Stimulated activated CD4-positive, alpha-beta T cell treated with anti-CD3 and anti-CD28 coated beads, Interleukin-15, amount 100 ng/mL, for 24 hours (primary cell): ENCODE measurements at regions not wholly inside any gene's neighbourhood (a gene's known extent, or its start where the extent isn't known, plus 50 kb on each side); places are given as distances from the start of the nearest gene placed in this dataset.

Source experiments
- DNase-seq: peaks from one replicate; pipeline ENCODE4 v3.0.0-alpha.2; 2020

DNA sequence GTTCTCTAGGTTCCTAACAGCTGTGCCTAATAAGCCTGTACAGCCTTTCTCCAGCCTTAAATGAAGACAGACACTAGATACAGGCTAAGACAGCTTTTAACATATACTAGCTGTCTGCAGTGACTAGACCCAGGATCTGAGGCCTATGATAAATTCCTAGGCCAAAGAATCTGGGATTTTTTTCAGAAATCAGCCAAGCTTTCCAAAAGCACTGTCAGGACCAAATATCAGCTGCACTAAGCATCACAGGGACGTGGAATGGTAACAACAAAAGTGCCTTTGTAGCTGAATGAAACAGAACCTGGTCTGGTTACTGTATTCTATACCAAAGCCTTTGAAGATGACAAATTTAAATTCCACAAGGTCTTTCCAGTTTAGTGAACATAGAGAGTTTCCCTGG, 77.9 kb upstream of the DOCK9 start:
- no peak for DNase-seq

DNA sequence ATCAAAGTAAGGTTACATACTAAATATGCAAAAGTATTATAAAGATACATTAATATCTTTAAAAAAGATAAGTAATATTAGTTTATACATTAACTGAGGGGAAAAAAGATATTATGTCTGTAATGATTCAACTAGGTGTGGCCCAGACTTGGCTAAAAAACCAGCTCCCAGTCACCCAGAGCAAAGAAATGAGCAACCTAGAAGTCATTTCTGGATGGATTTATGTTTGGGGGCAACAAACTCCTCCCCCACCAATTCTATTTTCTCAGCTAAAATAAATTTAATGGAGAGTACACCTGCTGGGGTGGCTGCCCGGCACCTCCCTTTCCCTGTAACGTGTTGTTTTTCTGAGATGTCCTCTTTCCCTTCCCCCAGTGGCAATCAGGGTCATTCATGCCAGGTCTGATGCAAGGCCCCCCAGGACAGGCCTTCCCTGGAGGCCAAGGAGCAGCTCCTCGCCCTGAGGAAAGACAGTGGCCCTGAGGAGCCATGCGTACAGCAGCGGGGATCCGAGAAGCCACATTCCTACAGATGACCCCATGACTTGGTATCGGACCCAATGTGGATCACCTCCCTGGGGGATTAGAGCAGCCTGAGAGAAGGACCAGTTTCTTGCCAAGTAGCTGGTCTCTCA, 78.6 kb upstream of the DOCK9 start:
- DNase-seq: no peak

DNA sequence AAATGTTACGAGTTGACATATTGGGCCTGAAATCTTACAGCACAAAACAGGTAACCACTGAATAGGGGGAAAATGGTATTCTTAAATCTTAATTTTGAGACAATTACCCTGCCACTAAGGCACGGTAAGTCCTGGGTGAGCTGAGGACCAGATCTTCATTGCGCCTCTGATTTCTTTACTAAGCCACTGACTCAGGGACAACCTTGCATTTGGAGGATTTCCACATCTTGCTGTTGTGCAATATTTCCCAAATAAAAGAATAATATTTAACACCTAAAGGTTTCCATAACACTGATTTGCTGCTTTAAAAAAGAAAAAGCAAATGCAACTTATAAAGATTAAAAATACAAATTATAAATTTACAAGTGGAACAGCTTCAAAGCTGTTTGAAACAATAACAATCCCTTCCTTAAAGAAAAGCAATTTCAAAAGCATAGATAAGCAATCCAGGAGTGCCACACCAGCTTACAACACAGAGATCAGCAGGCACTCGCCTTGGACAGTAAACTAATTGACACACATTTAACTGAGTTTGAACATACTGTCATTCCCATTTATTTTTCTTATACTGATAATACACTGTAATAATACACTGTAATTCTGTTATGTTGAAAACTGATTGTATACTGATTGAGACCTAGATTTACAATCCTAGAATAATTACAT, 79.6 kb upstream of the DOCK9 start:
- DNase-seq: no peak

DNA sequence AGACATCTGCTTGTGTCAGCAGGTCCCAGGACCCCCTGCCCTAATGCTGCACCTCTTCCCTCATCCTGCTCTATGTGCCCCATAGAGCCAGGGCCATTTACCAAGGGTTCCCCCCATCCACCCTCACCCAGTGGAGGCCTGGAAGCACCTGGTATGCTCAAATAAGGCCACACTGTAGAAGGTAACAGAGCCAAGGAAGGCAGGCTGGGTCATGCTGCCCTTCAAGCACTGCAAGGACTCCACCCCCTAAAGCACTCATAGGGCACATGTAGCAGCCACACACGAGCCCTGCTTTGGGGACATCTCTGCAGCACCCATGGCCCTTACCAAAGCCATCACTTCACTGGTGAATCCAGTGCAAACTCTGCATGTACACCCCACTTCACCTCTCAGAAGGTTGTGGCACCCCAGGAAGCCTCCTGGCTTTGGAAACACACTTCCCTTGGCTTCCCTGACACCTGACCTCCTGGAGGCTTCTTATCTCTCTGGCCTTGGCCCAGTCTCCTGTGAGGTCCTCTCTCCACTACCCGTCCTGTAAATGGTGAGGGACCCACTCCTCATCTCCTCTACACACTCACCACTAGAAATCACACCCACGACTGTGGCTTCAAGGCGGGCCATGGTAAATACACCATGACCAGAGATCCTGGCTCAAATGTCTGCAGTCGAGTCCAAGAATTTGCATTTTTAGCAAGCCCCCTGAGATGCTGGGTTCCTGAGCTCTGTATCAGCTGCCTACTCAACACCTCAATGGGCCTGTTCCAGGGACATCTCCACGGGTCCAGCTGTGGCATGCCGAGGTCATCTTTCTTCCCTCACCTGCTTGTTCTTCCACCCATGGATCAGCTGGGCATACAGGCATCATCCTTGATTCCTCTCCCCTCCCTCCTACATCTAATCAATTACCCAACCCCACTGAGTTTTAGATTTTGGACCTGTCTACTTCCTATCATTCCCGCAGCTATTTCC, 80.9 kb upstream of the DOCK9 start:
- no peak for DNase-seq

- no peak for DNase-seq
Observed at GRCh38 chr13:99059498-99060075, 81.7 kb upstream of the DOCK9 start.

DNA sequence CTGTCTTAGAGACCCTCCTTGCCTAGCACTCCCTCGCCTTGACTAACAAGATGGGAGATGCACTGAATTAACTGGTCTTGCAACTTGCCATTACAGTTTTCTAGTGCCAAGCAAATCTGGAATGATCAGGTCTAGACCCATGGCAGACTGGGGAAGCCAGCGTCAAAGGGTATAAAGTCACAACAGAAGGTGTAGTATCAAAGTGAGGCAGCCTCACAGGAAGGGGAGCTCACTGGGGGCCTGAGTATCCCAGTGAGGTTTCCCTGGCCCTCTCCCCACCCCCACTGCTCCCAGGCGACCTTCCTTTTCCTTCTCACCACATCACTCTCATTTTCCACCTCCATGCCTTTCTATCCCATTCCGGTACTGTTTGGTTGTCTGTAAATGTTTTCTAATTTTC, 83.5 kb upstream of the DOCK9 start:
- no peak for DNase-seq

GRCh38 chr13:99062593-99062992, 84.7 kb upstream of the DOCK9 start:
- no peak for DNase-seq

DNA sequence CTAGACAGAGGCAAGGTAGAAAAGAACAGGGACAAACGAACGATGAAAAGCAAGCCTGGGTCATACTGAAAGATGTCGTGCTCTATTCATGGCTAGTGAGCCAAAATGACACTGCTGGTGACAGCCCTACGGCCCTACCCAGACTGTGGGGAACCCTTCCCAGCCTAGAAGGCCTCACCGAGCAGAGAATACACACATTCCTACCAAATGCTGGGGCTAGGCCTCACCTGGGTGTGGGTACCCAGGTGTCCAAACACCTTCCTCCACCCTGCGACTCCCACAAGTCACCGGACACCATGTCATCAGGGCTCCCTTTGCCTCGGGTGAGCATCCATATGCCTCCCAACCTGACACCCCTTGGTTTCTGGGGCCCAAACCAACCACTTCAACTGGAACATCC, 85.3 kb upstream of the DOCK9 start:
- no peak for DNase-seq

GRCh38 chr13:99063952-99064351, 86.1 kb upstream of the DOCK9 start:
- no peak for DNase-seq

GRCh38 chr13:99064624-99065234, 86.9 kb upstream of the DOCK9 start:
- no peak for DNase-seq

GRCh38 chr13:99065235-99066015, 87.6 kb upstream of the DOCK9 start:
- no peak for DNase-seq

DNA sequence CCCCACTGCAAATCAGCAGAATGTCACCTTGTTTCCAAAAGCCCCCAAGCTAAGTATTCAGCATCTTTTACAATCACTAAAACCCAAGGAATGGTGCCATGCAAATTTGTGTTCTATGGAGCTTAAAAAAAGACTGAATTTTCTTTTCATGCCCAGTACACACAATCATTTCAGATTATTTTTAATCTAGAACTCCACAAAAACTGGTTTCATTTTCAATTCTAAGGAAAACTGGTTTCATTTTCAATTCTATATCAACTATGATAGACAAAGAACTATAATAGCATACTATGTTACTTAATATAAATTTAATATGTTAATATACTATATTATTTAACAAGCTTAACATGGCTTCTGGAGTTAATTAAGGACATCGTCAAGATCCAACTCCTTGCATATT, 88.4 kb upstream of the DOCK9 start:
- no peak for DNase-seq

DNA sequence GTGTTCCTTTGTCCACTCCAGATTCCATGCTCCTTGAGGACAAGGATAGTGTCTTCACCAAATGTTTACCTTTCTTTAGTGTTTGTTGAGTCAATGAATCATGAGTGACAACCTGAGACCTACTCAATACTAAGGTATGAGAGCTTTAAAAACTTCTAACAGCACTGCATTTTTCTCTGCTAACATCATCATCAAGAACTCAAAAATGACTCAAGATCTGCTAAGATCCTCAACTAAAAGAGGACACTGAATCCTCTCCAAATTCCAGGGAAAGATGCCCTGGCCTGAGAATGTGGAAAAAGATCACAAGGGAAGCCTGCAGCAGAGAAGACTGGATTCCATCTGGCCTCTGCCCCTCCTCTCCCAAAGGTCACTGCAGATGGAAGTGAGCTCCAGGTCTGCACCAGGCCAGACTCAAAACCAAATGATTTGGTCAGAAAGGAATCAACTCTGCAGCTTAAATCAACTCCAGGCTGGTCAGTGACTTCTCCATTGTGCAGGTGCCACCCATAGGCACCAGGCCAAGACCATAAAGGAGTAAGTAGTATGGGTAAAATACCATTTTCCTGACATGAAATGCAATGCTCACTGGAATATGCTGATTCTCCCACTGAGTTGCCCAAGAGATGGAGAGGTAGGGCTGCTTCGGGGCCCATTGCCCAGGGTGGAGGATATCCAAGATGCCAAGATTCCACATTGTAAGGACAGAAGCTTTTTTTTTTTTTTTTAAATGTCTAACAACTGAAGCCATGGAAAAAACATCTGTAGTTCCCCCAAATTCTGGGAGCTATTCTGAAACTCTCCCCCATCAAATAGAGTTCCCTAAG, 89.5 kb upstream of the DOCK9 start:
- no peak for DNase-seq

DNA sequence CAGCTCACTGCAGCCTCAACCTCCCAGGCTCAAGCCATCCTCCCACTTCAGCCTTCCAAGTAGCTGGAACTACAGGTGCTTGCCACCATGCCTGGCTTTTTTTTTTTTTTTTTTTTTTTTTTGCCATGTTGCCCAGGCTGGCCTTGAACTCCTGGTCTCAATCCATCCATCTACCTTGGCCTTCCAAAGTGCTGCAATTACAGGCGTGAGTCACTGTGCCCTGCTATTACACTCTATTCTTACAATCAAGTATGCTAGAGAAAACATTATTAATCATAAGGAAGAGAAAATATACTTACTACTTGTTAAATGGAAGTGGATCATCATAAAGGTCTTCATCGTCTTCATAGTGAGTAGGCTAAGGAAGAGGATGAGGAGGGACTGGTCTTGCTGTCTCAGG, 93.3 kb upstream of the DOCK9 start:
- DNase-seq: no peak

- DNase-seq: no peak
Observed at GRCh38 chr13:99071666-99072065, 93.8 kb upstream of the DOCK9 start.

DNA sequence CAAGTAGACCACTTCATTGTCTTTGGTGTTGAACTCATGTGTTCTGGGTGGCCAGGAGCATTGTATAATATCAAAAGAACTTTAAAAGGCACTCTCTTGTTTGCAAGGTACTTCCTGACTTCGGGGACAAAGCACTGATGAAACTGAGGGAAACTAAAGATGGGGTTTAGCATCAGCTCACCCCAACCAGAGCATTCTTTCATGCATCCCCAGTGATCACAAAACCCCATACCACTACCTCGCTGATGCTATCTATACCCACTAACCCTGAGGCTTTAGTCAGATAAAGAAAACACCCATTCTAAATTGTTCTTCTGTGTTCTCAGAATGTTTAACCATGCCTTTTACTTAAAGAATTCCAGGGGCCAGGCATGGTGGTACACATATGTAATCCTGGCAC, 94.5 kb upstream of the DOCK9 start:
- no peak for DNase-seq

DNA sequence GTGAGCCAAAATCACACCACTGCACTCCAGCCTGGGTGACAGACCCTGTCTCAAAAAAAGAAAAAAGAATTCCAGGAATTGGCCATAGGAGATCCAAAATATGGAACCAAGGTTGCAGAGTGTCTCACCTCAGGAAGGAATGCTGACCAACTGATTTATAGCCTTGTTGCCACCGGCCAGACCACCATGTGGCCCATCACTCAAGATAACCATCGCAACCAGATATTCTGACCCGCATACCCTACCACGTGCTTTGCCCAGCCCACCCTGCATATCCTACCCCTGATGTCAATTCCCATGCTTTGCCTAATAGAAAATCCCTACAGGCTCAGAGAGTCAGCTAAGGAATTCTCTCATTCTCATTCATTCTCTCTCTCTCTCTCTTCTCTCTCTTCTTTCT, 95.1 kb upstream of the DOCK9 start:
- no peak for DNase-seq

- no peak for DNase-seq
Observed at GRCh38 chr13:99074693-99075092, 96.8 kb upstream of the DOCK9 start.

DNA sequence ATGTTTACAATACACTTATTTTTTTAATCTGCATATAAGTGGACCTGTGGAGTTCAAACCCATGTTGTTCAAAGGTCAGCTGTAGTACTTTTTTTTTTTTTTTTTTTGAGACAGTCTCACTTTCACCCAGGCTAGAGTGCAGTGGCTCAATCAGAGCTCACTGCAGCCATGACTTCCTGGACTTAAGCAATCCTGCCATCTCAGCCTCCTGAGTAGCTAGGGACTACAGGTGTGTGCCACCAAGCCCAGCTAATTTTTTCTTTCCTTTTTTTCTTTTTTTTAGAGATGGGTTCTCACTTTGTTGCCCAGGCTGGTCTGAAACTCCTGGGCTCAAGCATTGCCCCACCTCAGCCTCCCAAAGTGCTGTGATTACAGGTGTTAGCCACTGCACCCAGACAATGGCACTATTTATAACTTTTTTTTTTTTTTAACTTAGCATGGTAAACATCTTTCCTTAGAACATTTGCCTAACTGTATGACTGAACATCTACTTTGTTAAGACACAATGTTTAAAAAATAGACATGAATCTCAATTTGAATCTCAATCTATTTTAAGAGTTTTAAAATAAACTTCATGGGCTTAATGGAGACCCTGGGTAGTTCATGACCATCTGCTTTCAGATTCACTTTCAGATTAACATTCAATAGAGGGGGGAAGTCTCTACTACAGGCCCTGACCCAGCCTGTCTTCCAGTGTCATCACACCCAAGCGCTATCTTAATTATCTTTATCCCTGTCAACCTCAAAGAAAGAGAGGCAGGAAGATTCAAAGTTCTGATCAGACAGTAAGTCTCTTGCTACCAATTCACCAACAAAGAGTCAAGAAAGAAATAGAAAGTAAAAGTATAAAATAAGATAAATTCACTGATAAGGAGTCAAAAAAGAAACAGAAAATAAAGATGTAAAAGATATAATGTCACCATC, 97.7 kb upstream of the DOCK9 start:
- DNase-seq: no peak
